GM18868 (cell line): ENCODE measurements at regions not wholly inside any gene's neighbourhood (a gene's known extent, or its start where the extent isn't known, plus 50 kb on each side); places are given as distances from the start of the nearest gene placed in this dataset.
"Not testable (repeated sequence)": the region's sequence is repeated elsewhere in the genome, so short reads cannot be mapped to it uniquely, and the experiment has no call there.

Source experiments
- ATAC-seq: cut with Tn5 transposase; IDR thresholded peaks from one replicate; pipeline ENCODE4 v1.9.1; 2021; ENCODE audit warnings: mild to moderate bottlenecking, moderate library complexity; ENCODE audit not compliant: unreplicated experiment

DNA sequence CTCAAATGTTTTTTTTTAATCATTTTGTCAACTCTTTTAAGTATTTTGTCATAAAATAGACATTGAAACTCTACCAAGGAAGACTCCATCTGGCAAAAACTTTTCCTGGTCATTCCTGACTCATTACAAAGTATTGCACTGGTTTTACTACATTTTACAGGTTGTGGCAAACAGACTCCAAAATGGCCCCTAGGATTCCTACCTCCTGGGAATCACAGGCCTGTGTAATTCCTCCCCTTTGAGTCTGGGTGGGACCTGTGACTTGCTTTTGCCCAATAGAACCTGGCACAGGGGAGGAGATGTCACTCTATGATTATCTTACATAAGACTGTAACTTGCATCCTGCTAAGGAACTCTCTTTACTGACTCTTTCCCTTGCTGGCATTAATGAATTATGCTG, 123.6 kb upstream of the KCNJ6 start:
- no peak for ATAC-seq

DNA sequence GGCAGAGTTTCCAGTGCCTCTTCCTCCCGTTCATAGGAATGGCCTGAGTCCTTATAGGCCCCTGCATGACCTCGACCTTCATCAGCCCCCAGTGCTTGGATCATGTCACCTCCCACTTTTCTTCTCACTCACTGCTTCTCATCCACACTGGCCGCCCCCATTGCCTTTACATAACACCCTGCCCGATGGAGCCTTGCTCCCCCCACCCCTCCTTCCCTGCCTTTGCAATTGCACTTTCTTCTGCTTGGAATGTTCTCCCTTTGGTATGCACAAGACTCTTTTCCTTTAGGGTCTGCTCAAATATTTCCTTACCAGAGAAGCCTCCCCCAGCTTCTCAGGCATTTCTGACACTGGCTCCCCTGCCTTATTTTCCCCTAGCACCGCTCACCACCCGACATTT, 125.2 kb upstream of the KCNJ6 start:
- ATAC-seq: no peak

DNA sequence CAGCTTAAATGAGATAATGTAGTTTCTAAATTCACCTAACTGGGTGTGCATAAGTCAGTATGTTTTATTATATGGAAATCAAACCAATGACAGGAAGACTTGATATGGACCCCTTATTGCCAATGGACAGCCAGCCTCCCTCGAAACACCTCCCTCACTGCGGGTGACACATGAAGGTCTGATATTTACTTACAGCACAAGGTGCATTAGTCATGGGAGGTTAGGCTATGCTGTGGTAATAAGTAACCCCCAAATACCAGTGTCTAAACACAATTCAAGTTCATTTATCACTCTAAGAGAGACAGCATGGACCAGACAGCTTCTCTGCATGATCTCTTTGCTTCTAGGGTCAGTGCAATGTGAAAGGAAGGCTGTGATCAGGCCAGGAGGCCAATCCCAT, 126.0 kb upstream of the KCNJ6 start:
- ATAC-seq: no peak

DNA sequence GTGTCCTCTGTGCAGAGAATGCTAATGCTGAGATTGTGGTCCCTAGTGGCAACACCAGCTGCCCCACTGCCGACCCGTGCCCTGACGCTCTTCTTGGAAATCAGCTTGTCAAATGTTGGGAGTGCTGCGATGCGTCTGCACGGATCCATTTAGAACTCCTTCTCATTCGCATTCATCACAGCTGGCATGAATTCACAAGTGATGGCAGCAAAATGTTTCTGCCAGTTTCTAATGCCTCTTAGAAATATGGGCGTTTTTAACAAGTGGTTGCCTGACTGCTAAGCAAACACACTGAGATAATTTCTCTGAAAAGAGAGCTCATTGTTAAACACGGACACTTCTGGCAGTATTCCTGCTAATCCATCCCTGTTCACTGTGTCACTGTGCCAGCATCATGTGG, 131.9 kb upstream of the KCNJ6 start:
- ATAC-seq: no peak

DNA sequence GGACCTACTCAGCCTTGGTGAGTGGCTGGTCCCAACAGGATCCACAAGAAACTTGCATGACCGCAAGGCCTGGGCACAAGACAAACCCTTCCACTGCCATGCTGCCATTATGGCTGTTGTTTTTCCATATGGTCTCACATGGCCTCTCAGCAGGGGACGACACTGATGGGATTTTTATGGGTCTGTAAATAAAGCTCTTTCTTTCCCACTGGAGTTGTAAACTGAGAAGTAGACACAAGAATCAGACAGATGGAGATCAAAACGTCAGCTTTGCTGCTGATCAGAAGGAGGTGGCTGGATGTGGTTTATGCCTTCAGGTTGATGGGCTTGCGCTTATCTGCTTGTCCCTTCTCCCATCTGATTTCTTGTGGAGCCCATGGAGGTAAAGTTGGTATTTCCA, 138.1 kb upstream of the KCNJ6 start:
- ATAC-seq: no peak

DNA sequence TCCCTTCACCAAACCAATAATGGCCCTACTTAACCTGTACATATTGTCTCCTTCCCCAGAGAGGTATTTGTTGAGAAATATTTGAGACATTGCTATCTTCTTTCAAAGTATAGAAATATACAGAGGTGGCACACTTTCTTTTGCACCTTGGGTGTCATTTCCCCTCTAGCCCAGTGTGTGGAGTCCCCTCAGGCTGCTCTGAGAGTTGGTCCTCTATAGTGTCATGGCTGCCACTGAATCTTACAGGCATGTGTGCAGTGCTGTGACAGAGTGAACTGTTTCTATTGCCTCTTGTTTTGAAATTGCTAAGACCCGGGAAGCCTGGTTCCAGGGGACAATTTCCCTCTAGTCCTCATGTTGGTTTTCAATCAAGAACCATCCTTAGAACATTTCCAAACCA, 140.2 kb upstream of the KCNJ6 start:
- no peak for ATAC-seq

DNA sequence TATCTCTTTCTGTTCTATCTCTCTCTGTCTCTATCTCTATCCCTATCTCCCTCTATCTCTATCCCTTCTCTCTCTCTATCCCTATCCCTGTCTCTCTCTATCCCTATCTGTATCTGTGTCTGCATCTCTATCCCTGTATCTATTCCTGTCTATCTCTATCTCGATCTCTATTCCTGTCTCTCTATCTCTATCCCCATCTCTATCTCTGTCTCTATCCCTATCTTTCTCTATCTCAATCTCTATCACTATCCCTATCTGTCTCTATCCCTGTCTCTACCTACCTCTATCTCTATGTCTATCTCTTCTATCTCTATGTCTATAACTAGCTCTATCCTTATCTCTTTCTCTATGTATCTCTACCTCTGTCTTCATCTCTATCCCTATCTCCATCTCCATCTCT, 141.4 kb upstream of the KCNJ6 start:
- no peak for ATAC-seq

DNA sequence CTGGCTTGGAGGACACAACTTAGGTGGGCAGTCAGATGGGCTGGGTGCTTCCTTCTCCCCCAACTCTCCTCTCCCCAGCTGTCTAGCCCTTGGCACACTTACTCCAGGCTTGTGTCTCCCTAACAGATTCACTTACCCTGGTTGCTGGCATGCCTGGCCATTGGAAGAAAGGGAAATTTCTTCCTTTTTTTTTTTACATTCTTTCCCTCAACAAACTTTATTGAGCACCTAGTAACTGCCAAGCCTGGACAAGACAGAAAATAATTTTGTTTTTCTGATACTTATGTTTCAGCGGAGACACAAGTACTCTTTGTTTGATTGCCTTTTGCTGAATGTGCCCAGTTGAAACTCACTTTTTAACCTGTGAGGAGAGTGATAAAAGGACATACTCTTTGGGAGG, 144.3 kb upstream of the KCNJ6 start:
- ATAC-seq: no peak

DNA sequence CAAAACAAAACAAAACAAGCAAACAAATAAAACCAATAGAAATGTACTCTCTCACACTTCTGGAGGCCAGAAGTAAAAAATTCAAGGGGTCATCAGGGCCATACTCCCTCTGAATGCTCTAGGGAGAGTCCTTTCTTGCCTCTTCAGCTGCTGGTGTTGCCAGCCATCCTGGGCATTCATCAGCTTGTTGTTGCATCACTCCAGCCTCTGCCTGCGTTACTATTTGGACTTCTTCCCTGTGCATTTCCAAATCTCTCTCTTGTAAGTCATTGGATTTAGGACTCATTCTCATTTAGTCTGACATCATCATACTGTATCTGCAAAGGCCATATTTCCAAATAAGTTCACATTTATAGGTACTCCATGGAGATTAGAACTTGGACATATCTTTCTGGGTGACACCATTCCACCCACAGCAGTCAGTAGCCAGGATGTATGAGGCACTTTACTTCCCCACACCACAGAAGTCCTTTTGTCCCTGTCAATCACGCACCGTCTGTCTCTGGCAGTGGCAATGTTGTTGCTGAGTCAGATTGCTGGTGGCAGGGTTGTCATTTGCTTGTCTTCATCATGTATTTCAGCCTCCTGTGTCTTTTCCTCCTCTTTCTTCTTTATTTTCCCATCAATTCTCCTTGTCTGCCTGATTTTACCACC, 151.0 kb upstream of the KCNJ6 start:
- no peak for ATAC-seq

DNA sequence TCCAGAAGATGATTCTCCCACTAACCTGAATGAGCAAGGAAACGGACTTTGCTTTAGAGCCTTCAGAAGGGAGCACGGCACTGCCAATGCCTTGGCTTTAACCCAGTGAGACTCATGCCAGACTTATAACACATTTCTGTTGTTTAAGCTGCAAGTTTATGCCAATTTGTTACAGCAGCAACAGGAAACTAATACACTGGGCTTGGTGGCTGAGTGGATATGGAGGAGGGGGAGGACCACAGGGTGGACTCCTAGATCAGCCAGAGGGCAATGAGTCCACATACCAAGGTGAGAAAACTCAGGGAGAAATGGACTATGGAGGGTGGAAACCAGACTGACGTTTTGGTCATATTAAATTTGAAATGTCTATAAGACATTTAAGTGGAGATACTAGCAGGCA, 156.2 kb upstream of the KCNJ6 start:
- ATAC-seq: no peak

DNA sequence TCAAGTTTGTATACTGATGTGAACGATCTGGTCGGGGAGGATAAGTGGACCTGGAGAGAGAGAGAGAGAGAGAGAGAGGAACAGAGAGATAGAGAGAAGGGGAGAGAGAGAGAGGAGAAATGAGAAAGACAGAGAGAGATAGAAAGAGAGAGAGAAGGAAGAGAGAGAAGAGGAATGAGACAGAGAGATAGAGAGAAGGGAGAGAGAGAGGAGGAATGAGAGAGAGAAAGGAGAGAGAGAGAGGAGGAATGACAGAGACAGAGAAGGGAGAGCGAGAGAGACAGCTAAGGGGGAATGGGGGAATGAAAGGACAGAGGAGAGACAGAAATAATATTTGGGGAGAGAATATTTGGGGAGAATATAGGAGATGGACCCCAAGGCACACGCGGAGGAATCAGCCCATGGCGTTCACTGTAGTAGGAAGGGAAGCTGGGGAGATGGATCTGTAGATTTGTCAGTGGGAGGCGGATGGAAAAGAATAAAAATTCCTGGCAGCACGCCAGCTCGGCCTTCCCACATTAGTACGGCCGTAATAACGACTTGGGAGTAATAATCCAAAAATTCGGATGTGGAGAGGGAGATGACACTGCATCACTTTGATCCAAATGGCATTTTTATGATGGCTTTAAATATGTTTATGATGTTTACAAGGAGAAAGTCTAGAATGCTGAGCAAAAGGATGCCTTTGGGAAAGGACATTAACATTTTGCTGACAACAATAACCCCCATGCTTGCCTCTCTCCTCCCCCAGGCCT, 159.8 kb upstream of the KCNJ6 start:
- ATAC-seq: no peak

DNA sequence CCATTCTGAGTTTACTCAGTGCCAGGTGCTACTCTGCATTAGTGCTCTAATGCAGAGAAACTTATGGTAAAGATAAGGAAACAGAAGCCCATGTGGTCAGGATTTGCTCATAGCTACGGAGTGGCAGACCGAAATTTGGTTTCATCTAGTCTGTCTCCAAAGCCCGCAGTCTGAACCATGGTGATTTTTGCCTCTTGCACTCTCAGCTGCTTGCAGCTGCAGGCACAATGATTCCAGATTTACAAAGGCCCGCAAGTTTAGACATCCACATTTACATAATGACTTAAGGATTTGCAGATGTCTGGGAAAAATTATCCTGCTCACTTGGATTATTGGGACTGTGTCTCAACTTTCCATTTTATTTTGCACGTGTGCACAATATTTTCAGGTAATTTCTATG, 161.3 kb upstream of the KCNJ6 start:
- no peak for ATAC-seq

DNA sequence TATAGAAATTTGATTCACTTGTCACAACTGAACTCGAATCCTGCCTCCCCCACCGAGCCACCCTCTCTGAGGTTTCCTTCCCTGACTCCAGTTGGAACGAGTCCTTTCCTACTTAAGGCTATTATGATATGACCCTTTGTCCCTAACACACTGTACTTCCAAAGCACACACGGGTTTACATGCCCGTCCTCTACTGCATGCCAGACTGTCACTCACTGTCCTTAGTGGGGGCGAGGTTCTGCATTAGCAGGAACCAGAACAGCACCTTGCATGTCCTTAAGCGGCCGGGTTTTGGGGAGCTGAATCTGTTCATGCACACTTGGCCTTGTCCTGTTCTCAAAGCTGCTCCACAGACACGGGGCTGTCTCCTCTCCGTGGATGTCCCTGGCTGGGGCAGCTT, 164.6 kb upstream of the KCNJ6 start:
- ATAC-seq: no peak

DNA sequence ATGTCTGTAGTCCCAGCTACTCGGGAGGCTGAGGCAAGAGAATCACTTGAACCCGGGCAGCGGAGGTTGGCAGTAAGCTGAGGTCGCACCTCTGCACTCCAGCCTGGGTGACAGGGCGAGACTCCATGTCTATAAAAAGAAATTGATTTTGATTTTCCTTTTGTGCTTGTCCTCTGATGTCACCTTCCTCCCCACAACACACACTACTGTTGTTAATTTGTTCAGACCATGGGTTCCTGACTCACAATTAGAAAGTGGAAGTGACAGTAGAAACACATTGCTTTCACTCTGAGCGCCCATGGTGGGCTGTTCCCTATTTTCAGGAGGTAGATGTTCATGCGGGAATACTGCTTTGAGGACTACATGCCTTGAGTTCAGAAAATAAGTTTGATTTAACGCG, 165.5 kb upstream of the KCNJ6 start:
- no peak for ATAC-seq

DNA sequence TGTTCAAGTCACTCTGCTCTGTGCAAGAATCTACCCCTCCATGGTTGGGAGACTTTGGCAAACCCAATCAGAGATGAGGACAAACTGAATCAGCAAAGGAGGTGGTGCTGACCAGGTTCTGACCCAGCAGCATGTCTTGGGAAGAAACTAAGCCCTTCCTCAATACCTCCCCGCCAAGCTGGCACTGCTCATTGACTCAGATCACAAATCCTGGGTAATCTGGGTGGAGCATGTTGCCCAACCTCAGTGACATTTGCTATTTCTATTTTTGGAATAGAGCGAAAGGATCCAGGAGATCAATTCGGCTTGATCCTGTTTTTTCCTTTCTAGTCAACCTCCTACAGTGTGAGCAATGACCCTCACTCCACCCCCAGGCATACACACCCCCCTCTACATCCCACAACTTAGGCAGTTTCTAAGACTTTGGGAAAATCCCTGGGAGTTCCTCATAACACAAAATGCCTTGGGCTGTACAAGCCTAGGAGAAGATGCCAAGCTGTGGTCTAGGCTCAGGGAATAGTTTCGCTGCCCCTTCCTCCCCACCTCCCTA, 166.8 kb upstream of the KCNJ6 start:
- no peak for ATAC-seq

DNA sequence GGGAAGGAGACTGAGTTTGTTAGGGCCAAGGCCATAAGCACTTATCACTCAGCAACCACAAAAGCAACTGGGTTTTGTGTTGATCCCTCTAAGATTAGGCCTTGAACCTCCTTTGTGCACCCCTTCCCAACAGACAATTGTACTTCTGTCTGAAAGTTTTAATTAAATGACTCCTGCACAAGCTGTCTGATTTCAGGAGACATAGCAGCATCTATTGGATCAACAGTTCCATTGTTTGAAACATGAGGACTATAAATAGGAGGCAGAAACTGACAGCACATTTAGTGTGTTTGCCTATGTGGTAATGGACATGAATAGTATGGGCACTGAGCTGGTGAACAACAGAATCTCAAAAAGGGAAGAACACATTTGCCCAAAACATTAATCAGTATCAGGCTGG, 167.3 kb upstream of the KCNJ6 start:
- ATAC-seq: no peak

DNA sequence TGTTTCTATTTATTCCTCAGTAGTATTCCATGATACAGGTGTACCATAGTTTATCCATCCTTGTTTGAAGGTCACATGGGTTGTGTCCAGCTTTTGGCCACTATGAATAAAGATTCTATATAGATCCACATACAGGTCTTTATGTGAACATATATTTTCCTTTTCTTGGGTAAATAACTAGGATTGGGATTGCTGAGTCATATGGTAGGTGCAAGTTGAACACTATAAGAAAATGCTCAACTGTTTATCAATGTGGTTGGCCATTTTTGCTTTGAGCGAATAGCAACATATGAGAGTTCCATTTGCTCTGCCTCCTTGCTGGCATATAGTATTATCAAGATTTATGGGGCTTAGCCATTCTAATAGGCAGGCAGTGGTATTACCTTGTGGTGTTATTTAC, 170.2 kb upstream of the KCNJ15 start:
- ATAC-seq: no peak

DNA sequence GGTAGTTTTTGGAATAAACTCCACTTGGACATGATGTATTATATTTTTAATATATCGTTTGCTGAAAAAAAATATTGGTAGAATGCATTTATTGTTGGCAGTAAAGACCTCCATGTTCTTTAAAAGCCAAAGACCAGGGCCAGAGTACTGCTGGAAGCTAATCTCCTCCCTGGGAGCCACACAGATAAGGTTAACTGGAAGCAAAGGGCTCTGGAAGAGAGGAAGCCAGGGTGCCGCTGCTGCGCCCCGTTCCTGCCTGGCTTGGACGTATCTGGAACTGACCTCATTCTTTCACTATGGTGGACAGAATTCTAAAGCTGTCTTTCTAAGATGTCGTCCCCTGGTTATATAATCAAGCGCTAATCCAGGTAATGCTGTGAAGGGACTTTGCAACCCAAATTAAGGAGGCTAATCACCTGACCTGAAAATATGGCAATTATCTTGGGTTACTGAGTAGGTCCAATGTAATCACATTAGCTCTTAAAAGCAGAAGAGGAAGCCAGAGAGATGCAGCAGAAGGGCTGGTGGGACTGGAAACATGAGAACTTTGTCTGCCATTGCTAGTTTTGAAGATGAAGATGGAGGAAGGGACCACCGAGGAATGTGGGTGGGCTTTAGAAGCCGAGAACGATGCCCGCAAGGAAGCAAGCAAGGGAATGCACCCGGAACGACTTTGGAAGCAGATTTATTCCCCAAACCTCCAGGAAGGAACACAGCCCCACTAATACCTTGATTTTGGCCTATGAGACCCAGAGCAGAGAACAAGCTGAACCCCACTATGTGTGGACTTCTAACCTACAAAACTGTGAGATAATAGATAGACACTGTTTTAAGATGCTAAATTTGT, 167.7 kb upstream of the KCNJ15 start:
- ATAC-seq: no peak

DNA sequence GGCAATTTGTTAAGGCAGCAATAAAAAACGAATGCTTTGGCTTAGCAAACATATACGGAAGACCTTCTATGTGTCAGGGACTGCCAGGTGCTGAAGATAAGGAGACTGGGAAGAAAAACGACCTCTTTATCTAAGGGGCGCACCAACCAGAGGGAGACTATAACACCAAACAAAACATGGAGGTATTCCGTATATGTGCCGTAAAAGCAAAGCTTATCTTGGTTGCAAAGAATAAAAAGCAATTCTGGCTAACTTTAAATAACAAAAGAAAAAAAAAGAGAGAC, 167.1 kb upstream of the KCNJ15 start:
- ATAC-seq: no peak

DNA sequence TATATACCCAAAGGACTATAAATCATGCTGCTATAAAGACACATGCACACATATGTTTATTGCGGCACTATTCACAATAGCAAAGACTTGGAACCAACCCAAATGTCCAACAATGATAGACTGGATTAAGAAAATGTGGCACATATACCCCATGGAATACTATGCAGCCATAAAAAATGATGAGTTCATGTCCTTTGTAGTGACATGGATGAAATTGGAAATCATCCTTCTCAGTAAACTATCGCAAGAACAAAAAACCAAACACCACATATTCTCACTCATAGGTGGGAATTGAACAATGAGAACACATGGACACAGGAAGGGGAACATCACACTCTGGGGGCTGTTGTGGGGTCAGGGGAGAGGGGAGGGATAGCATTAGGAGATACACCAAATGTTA, 165.7 kb upstream of the KCNJ15 start:
- ATAC-seq: not testable (repeated sequence)

DNA sequence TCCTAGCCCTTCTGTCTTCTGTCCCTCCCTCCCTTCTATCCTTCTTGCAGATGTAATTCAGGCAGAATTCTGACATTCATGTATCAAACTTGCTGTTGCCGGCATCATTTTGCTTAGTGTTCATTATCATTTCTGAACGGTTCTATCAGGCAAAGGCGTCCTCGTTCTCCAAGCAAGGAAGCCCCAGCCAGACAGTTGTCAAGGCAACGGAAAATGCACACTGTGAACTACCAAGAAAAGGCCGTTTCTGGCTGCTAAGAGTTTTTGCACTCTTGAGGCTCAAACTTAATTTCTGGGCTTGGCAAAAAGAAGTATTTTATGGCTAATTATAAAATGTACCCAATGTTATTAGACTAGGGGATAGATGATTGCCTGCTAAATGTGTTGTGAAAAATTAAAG, 164.7 kb upstream of the KCNJ15 start:
- no peak for ATAC-seq

DNA sequence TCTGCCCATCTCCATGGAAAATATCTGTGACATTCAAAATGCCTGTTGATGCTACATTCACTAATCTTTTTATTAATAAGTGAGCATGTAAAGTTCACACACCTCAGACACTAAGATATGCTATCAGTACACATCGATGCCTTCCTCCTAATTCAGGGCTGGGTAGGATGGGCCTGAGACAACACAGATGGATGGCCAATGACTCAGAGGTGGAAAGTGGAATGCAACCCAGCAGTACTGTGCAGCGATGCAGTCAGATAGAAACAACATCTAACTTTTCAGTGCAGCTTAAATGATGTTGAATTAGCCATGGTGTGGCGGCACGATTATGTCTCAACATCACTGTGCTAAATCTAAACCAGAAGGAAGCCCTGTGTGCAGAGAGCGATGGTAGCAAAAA, 161.6 kb upstream of the KCNJ15 start:
- no peak for ATAC-seq
